Activated T-helper 1 cell treated with anti-CD3 and anti-CD28 coated beads, Interleukin-12 subunit alpha, Interleukin-12 subunit beta, Interleukin-2, Interleukin-4 antibody, amounts not matched to agents 30 ng/mL and 10 ng/mL and 1 ng/mL, durations not matched to agents 14 hours and 24 hours and 36 hours (primary cell): ENCODE measurements at regions not wholly inside any gene's neighbourhood (a gene's known extent, or its start where the extent isn't known, plus 50 kb on each side); places are given as distances from the start of the nearest gene placed in this dataset.

Experiments
- DNase-seq: peaks from one replicate; pipeline ENCODE4 v3.0.0; 2021; ENCODE audit warnings: low spot score
- H3K27ac Mint-ChIP-seq: one replicate; pipeline ENCODE4 v1.8.0; 2021; ENCODE audit warnings: mild to moderate bottlenecking, mixed read lengths
- H3K27me3 Mint-ChIP-seq: one replicate; pipeline ENCODE4 v1.8.0; 2022; ENCODE audit warnings: mild to moderate bottlenecking, moderate library complexity, mixed read lengths; ENCODE audit not compliant: insufficient read depth
- H3K36me3 Mint-ChIP-seq: one replicate; pipeline ENCODE4 v1.8.0; 2021; ENCODE audit warnings: low read depth, mixed read lengths
- H3K4me1 Mint-ChIP-seq: one replicate; pipeline ENCODE4 v1.8.0; 2021; ENCODE audit warnings: low read depth, mixed read lengths
- H3K4me3 Mint-ChIP-seq: one replicate; pipeline ENCODE4 v1.8.0; 2021; ENCODE audit warnings: mild to moderate bottlenecking, moderate library complexity, mixed read lengths
- H3K9me3 Mint-ChIP-seq: one replicate; pipeline ENCODE4 v1.8.0; 2021; ENCODE audit warnings: mixed read lengths
- intact Hi-C: fragments of 100-400 bp; cut with micrococcal nuclease; formaldehyde crosslinking; loops from one replicate; pipeline ENCODE4 v1.15.1; 2024

- Mint-ChIP-seq H3K27ac (no peak overlapping the region), H3K9me3 (peaks cover 3% of the 10 kb centered on the region), H3K36me3 (no peaks in the 10 kb centered on the region), H3K27me3 (no peaks in the 10 kb centered on the region), H3K4me3 (no peak overlapping the region), H3K4me1 (no peaks in the 10 kb centered on the region)
- intact Hi-C loops: no loop called here
- no peak for DNase-seq
These were observed 118.9 kb downstream of the PPP1R3A start for GRCh38 chr7:113799896-113800295.

DNA sequence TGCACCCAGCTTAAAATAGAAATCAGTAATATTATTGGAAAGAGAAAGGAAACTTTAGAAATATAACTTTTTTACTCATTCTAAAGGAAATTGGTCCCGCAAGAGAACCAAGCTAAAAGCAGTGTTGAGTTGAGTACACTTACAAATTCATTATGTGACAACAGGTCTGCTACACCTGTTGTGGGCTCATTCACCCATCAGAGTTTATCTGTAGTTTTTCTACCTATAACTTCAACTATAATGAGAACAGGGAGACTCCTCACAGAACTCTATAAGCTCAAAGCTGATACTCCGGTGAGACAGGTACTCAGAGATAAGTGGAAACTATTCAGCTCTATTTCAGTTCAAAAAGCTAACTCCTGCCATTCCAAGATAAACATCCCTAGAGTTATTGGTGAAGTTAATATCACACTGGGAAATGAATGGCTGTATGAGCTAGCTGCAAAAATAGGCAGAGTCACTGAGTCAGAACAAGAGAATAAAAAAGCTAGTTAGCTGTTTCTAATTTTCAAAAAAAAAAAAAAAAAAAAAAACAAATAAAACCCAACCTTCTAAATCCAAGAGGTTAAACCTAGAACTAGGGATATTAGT is 121.3 kb downstream of the PPP1R3A start:
- Mint-ChIP-seq H3K36me3 (no peaks in the 10 kb centered on the region), H3K4me3 (no peak overlapping the region), H3K4me1 (no peaks in the 10 kb centered on the region), H3K27ac (no peak overlapping the region), H3K9me3 (peaks cover 3% of the 10 kb centered on the region), H3K27me3 (no peaks in the 10 kb centered on the region)
- intact Hi-C loops: no loop called here
- no peak for DNase-seq

GRCh38 chr7:113796557-113796956 is 122.3 kb downstream of the PPP1R3A start:
- Mint-ChIP-seq H3K4me1 (no peaks in the 10 kb centered on the region), H3K9me3 (peaks cover 3% of the 10 kb centered on the region), H3K27ac (no peak overlapping the region), H3K36me3 (no peaks in the 10 kb centered on the region), H3K4me3 (no peak overlapping the region), H3K27me3 (no peaks in the 10 kb centered on the region)
- intact Hi-C loops: no loop called here
- no peak for DNase-seq

- no peak overlapping the region for H3K4me3 Mint-ChIP-seq
- H3K9me3 Mint-ChIP-seq: peaks cover 3% of the 10 kb centered on the region
- H3K27ac Mint-ChIP-seq: no peak overlapping the region
- DNase-seq: no peak
- H3K36me3 Mint-ChIP-seq: no peaks in the 10 kb centered on the region
- intact Hi-C loops: no loop called here
- H3K27me3 Mint-ChIP-seq: no peaks in the 10 kb centered on the region
- no peaks in the 10 kb centered on the region for H3K4me1 Mint-ChIP-seq
These were observed 124.2 kb downstream of the PPP1R3A start for GRCh38 chr7:113794573-113794972.

- Mint-ChIP-seq H3K4me1 (no peaks in the 10 kb centered on the region), H3K27me3 (no peaks in the 10 kb centered on the region), H3K36me3 (no peaks in the 10 kb centered on the region), H3K4me3 (no peak overlapping the region), H3K27ac (no peak overlapping the region), H3K9me3 (peaks cover 3% of the 10 kb centered on the region)
- intact Hi-C loops: no loop called here
- no peak for DNase-seq
These were observed 125.6 kb downstream of the PPP1R3A start for GRCh38 chr7:113793171-113793570.

DNA sequence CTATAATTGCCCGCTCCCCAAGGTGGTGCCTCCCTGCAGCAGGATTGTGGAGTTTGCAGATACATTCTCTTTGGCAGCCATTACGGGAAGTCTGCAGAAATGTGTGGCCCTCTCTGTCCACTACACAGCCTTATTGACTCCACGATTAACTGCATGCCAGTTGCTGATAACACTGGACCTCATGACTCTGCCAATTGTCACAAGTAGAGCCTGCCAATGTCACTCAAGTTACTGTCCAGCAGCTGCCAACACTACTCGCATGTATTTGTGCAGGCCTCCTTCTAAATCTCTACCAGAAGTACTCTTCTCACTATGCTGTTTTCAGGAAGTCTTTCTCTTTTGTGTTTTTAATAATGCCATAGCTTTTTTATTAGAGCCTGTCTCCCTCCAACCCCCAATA is 128.8 kb downstream of the PPP1R3A start:
- Mint-ChIP-seq H3K36me3 (no peaks in the 10 kb centered on the region), H3K4me3 (no peak overlapping the region), H3K27me3 (no peaks in the 10 kb centered on the region), H3K9me3 (peaks cover 3% of the 10 kb centered on the region), H3K4me1 (no peaks in the 10 kb centered on the region), H3K27ac (no peak overlapping the region)
- DNase-seq: no peak
- intact Hi-C loops: no loop called here

- H3K36me3 Mint-ChIP-seq: no peaks in the 10 kb centered on the region
- DNase-seq: no peak
- H3K4me1 Mint-ChIP-seq: no peaks in the 10 kb centered on the region
- intact Hi-C loops: no loop called here
- no peak overlapping the region for H3K4me3 Mint-ChIP-seq
- no peak overlapping the region for H3K27ac Mint-ChIP-seq
- H3K9me3 Mint-ChIP-seq: no peaks in the 10 kb centered on the region
- H3K27me3 Mint-ChIP-seq: no peaks in the 10 kb centered on the region
These were observed 131.7 kb downstream of the PPP1R3A start for GRCh38 chr7:113787106-113787505.

DNA sequence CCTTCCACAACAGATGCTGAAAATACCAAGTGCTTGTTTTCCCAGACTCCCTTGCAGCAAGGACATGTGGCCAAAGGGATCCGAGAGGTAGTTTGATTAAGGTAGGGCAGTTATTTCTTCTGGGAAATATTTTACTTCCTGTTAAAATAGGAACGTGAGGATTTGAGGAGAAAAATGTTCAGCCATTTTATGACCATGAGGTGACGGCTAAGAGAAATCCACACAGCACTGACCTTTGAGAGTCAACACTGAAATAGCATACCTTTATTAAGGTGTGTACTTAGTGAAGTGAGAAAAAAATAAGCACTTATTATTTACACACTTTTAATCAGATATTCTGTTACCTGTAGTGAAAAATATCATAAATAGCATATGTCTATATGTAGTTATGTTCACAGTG is 133.9 kb downstream of the PPP1R3A start:
- Mint-ChIP-seq H3K4me1 (no peaks in the 10 kb centered on the region), H3K27ac (no peak overlapping the region), H3K27me3 (no peaks in the 10 kb centered on the region), H3K9me3 (no peaks in the 10 kb centered on the region), H3K36me3 (no peaks in the 10 kb centered on the region), H3K4me3 (no peak overlapping the region)
- intact Hi-C loops: no loop called here
- no peak for DNase-seq

DNA sequence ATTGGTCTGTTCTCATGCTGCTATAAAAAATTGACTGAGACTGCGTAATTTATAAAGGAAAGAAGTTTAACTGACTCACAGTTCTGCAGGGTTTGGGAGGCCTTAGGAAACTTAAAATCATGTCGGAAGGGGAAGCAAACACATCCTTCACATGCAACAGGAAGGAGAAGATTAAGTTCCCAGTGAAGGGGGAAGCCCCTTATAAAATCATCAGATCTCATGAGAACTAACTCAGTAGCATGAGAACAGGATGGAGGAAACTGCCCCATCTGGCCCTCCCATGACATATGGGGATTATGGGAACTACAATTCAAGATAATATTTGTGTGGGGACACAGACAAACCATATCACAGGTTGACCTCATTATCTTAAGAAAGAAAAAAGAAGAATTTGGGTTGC is 134.5 kb downstream of the PPP1R3A start:
- H3K27me3 Mint-ChIP-seq: no peaks in the 10 kb centered on the region
- H3K36me3 Mint-ChIP-seq: no peaks in the 10 kb centered on the region
- H3K27ac Mint-ChIP-seq: no peak overlapping the region
- no peaks in the 10 kb centered on the region for H3K4me1 Mint-ChIP-seq
- DNase-seq: no peak
- intact Hi-C loops: no loop called here
- H3K4me3 Mint-ChIP-seq: no peak overlapping the region
- no peaks in the 10 kb centered on the region for H3K9me3 Mint-ChIP-seq

DNA sequence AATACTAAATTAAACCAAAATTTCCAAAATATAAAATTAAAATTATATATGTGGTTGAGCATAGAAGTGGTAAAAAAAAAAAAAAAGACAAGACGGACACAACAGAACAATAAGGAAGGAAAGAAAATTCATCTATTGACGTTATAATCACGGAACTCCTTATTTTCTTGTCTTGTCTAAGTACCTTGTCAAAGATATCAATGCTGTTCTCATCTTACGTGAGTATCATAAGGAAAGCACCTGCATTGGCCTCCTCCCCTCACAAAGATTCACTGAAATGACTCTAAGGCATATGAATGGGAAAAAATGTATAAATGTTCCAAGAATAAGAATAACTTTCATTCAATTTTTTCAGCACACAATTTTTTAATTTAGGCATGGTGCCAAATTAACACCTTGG is 135.4 kb downstream of the PPP1R3A start:
- no peak for DNase-seq
- Mint-ChIP-seq H3K4me3 (no peak overlapping the region), H3K36me3 (no peaks in the 10 kb centered on the region), H3K27ac (no peak overlapping the region), H3K9me3 (no peaks in the 10 kb centered on the region), H3K27me3 (no peaks in the 10 kb centered on the region), H3K4me1 (no peaks in the 10 kb centered on the region)
- intact Hi-C loops: no loop called here

DNA sequence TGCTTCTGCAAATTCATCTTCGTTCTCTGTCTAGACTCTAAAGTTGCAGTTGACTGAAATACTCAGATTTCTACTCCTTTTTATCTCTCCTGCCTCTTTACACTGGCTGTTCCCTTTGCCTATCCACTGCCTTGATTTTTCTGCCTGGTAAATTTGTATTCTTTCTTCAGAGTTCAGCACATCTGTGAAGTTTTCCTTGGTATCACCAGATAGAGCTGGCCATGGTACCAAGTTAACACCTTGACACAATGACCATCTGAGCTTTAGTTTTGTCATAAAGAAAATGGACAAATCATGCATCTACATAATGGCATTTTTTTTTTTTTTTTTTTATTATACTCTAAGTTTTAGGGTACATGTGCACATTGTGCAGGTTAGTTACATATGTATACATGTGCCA is 143.0 kb downstream of the PPP1R3A start:
- Mint-ChIP-seq H3K4me3 (no peak overlapping the region), H3K9me3 (no peaks in the 10 kb centered on the region), H3K36me3 (no peaks in the 10 kb centered on the region), H3K4me1 (no peaks in the 10 kb centered on the region), H3K27ac (no peak overlapping the region), H3K27me3 (no peaks in the 10 kb centered on the region)
- DNase-seq: no peak
- intact Hi-C loops: no loop called here

DNA sequence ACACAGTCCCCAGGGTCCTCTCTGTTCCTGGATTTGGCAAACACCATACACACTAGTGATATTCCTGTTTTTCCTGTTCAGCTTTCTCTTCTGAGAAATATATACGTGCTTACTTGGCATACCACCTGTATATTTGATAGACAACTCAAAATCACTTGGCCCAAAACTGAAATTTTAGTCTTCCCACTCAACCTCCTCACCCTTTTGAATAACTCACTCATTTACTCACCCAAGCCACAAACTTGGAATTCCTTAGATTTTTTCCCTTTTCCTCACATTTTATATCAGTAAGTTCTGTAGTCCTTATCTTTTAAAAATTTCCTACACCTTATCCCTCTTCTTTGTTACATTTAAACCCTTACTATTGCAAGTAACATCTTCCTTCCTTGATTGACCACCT is 143.4 kb downstream of the PPP1R3A start:
- H3K27me3 Mint-ChIP-seq: no peaks in the 10 kb centered on the region
- no peak overlapping the region for H3K27ac Mint-ChIP-seq
- H3K4me3 Mint-ChIP-seq: no peak overlapping the region
- H3K36me3 Mint-ChIP-seq: no peaks in the 10 kb centered on the region
- no peaks in the 10 kb centered on the region for H3K4me1 Mint-ChIP-seq
- intact Hi-C loops: no loop called here
- H3K9me3 Mint-ChIP-seq: no peaks in the 10 kb centered on the region
- no peak for DNase-seq

DNA sequence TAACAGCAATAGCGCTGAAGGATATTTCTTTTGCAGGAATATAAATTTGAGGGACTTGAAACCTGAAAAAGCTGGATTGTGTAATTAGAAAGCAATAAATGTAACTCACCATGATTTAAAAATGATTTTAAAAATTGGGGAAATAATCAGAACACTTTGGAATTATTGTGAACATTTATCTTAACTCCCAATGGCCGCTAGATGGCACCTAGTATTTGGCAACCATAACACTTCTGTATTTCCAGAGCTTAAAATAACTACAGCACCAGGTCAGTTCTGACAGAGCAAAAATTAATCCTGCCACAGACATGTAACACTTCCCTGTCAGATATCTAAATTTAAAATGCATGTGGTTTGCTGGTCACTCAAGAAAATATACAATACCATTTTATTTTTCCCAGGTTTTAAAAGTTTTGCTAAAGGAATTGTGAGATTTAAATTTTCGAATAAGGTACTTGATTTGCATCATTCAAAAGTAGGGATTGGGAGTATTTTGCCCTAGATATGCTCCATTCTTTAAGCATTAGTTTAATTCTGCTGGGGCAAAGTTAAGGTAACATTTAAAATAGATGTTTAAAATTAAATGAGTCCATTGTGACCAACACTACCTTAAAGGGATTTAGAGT is 144.5 kb downstream of the PPP1R3A start:
- H3K4me3 Mint-ChIP-seq: no peak overlapping the region
- intact Hi-C loops: no loop called here
- no peak overlapping the region for H3K27ac Mint-ChIP-seq
- H3K36me3 Mint-ChIP-seq: no peaks in the 10 kb centered on the region
- no peaks in the 10 kb centered on the region for H3K27me3 Mint-ChIP-seq
- H3K9me3 Mint-ChIP-seq: no peaks in the 10 kb centered on the region
- DNase-seq: no peak
- no peaks in the 10 kb centered on the region for H3K4me1 Mint-ChIP-seq

DNA sequence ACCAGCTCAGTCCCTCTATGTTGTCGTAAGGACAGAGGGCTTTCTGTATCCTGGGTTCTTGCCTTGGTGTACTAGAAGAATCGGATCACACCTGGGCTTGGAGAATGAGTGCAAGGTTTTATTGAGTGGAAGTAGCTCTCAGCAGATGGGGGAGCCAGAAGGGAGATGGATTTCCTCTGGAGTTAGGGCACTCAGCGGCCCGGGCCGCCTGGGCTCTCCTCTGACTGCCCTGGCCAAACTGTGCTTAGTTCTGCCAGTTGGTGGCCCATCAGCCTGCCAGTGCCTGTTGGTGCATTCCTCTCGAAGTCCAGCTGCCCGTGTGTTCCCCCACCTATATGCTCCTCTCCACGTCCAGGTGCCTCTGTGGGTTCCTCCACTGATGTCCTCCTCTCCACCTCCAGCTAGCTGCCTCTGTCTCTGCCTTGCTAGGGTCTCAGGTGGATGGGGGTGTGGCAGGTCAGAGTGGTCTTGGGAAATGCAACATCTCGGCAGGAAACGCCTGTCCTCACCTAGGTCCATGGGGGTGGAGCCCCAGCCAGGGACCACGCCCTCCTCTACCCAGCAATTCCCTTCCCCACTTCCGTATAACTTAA is 148.6 kb downstream of the PPP1R3A start:
- no peak overlapping the region for H3K27ac Mint-ChIP-seq
- H3K4me1 Mint-ChIP-seq: no peaks in the 10 kb centered on the region
- no peak overlapping the region for H3K4me3 Mint-ChIP-seq
- H3K36me3 Mint-ChIP-seq: no peaks in the 10 kb centered on the region
- no peaks in the 10 kb centered on the region for H3K9me3 Mint-ChIP-seq
- no peak for DNase-seq
- intact Hi-C loops: no loop called here
- H3K27me3 Mint-ChIP-seq: no peaks in the 10 kb centered on the region
